ENCODE measurements at regions not wholly inside any gene's neighbourhood (a gene's known extent, or its start where the extent isn't known, plus 50 kb on each side); places are given as distances from the start of the nearest gene placed in this dataset.

DNA sequence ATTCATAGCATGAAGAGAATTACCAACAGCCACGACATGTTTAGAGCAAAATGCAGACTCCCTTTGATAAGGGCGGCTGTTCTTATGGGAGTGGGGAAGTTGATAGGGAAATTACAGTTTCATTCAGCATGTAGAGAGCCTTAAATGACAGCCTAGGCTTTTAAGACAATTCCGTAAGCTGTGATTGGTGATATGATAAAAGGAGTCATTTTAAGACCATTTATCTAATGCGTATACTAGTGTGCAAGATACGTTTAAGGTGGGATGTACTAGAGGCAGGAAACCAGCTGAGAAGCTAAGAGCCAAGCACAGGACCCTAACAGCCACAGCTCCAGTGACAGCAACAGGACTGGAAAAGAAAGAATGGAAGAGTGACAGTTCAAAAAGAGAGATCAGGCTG, 102.2 kb upstream of the ZFP42 start:
- TF ChIP-seq, protein P1, sequence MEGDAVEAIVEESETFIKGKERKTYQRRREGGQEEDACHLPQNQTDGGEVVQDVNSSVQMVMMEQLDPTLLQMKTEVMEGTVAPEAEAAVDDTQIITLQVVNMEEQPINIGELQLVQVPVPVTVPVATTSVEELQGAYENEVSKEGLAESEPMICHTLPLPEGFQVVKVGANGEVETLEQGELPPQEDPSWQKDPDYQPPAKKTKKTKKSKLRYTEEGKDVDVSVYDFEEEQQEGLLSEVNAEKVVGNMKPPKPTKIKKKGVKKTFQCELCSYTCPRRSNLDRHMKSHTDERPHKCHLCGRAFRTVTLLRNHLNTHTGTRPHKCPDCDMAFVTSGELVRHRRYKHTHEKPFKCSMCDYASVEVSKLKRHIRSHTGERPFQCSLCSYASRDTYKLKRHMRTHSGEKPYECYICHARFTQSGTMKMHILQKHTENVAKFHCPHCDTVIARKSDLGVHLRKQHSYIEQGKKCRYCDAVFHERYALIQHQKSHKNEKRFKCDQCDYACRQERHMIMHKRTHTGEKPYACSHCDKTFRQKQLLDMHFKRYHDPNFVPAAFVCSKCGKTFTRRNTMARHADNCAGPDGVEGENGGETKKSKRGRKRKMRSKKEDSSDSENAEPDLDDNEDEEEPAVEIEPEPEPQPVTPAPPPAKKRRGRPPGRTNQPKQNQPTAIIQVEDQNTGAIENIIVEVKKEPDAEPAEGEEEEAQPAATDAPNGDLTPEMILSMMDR (IDR thresholded peaks at IDR 0.05; ENCODE audit: insufficient read depth, low read length, poor library complexity, severe bottlenecking): no peak
- TF ChIP-seq EZH2phosphoT487 (conservative IDR thresholded peaks at IDR 0.05; ENCODE audit: low read length): no peak

All from SU-DHL-6 (cell line).